ENCODE measurements at regions not wholly inside any gene's neighbourhood (a gene's known extent, or its start where the extent isn't known, plus 50 kb on each side); places are given as distances from the start of the nearest gene placed in this dataset.
A peak's percentile ranks its signal among the peaks of the same experiment; 100 is the strongest.

DNA sequence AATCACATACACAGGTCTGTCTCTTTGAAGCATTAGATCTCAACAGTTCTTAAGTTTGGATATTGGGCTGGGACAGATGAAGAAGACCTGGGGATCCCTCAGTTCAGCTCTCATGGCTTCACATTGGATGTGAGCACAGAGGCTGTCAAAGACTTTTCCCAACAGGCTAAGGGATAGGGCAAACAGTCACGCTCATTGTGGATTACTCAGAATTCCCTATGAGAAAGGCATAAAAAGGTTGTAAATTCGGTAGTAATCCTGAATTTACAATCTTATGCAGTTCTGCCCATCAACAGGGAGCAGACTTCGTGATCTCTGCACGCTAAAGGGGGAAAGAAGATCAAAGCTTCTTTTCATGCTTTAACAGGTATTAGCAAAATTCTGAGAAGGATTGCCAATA is 448.4 kb downstream of the DAD1 start:
- Histone ChIP-seq H3K4me3 (ENCODE audit: low read length) (no peak overlapping the region), H3K9me2 (replicated peaks; ENCODE audit: insufficient read depth, low read length) (no peaks in the 10 kb centered on the region), H3K4me2 (ENCODE audit: low read depth, low read length, poor library complexity, severe bottlenecking) (no peak overlapping the region), H3K9me3 (ENCODE audit: low read length) (no peaks in the 10 kb centered on the region), H4K20me1 (ENCODE audit: insufficient read depth, low read depth, low read length) (no peaks in the 10 kb centered on the region), H2AFZ (ENCODE audit: low read length) (no peak overlapping the region), H3K4me1 (ENCODE audit: low read length) (no peaks in the 10 kb centered on the region), H3K27me3 (ENCODE audit: low read length) (no peaks in the 10 kb centered on the region), H3K79me2 (ENCODE audit: low read length) (no peaks in the 10 kb centered on the region), H3K9ac (ENCODE audit: low read length) (no peak overlapping the region), H3K36me3 (ENCODE audit: insufficient read depth, low read length) (no peaks in the 10 kb centered on the region), H3K27ac (ENCODE audit: low read length) (no peak overlapping the region)
- no peak for DNase-seq

DNA sequence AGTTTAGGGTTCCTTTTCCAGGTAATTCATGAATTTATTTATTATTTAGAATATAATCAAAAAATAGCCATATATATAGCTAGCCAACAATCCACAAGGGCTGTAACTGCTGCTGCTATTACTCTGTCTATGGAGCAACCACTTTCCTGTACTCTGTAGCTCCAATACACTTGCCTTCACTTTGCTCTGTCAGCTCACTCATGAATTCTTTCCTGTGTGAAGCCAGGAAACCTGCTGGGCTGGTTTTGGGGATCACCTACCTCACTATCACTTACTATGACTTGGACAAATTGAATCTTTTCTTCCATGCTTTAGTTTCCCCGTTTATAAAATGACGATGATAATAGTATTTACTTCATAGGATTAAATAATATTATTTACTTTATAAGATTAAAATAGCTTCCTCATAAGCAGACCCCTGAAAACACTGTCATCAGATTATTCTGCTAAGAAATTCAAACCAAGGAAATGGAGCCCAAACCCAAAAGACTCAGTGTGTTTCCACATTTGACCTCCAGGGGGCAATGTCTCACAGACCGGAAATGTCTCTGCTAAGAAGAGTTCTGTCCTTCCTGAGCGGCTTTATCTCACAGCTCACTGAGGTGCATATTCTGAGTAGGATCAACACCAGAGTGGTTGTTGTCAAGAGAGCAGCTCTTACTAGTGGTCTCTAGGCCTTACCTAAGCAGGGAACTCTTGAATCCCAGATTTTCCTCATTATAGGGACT is 457.1 kb downstream of the DAD1 start:
- peaks cover 3% of the 10 kb centered on the region; the same call in 1 of the 2 replicates for H3K9me2 ChIP-seq (replicated peaks; ENCODE audit: insufficient read depth, low read length)
- H3K27me3 ChIP-seq (ENCODE audit: low read length) = no peaks in the 10 kb centered on the region
- peak overlapping the region; percentile 97 for H2AFZ ChIP-seq (ENCODE audit: low read length)
- peak; percentile 89 for DNase-seq
- no peak overlapping the region for H3K4me2 ChIP-seq (ENCODE audit: low read depth, low read length, poor library complexity, severe bottlenecking)
- no peak overlapping the region for H3K27ac ChIP-seq (ENCODE audit: low read length)
- no peak overlapping the region for H3K9ac ChIP-seq (ENCODE audit: low read length)
- H4K20me1 ChIP-seq (ENCODE audit: insufficient read depth, low read depth, low read length) = no peaks in the 10 kb centered on the region
- no peaks in the 10 kb centered on the region for H3K9me3 ChIP-seq (ENCODE audit: low read length)
- H3K36me3 ChIP-seq (ENCODE audit: insufficient read depth, low read length) = no peaks in the 10 kb centered on the region
- no peaks in the 10 kb centered on the region for H3K4me1 ChIP-seq (ENCODE audit: low read length)
- no peak overlapping the region for H3K4me3 ChIP-seq (ENCODE audit: low read length)
- H3K79me2 ChIP-seq (ENCODE audit: low read length) = no peaks in the 10 kb centered on the region

DNA sequence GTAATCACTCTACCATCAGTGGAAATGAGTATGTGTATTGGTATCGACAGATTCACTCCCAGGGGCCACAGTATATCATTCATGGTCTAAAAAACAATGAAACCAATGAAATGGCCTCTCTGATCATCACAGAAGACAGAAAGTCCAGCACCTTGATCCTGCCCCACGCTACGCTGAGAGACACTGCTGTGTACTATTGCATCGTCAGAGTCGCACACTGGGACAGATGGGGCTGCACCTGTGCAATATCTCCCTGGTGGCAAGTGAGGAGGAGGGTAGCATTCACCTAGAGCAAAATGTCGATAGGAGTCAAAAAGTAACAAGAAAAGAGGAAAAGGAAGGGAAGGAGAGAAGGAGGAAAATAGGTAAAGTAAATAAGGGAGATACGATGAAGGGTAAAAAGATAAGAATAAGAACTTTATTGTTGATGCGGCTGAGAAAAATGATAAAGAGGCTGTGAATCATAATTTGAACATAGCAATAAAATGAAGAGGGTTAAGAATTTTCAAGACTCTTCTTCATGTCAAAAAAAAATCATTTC is 450.5 kb upstream of the OR4E1 start:
- H3K9ac ChIP-seq (ENCODE audit: low read length) = no peak overlapping the region
- H3K9me3 ChIP-seq (ENCODE audit: low read length) = no peaks in the 10 kb centered on the region
- H3K4me3 ChIP-seq (ENCODE audit: low read length) = no peak overlapping the region
- DNase-seq = no peak
- H3K4me1 ChIP-seq (ENCODE audit: low read length) = 0 out of 2 replicates have a peak, but pooled peaks cover 3% of the 10 kb centered on the region
- no peaks in the 10 kb centered on the region for H3K36me3 ChIP-seq (ENCODE audit: insufficient read depth, low read length)
- H3K9me2 ChIP-seq (replicated peaks; ENCODE audit: insufficient read depth, low read length) = no peaks in the 10 kb centered on the region
- no peak overlapping the region for H2AFZ ChIP-seq (ENCODE audit: low read length)
- no peaks in the 10 kb centered on the region for H4K20me1 ChIP-seq (ENCODE audit: insufficient read depth, low read depth, low read length)
- H3K27me3 ChIP-seq (ENCODE audit: low read length) = no peaks in the 10 kb centered on the region
- H3K4me2 ChIP-seq (ENCODE audit: low read depth, low read length, poor library complexity, severe bottlenecking) = no peak overlapping the region
- H3K79me2 ChIP-seq (ENCODE audit: low read length) = no peaks in the 10 kb centered on the region
- H3K27ac ChIP-seq (ENCODE audit: low read length) = no peak overlapping the region

DNA sequence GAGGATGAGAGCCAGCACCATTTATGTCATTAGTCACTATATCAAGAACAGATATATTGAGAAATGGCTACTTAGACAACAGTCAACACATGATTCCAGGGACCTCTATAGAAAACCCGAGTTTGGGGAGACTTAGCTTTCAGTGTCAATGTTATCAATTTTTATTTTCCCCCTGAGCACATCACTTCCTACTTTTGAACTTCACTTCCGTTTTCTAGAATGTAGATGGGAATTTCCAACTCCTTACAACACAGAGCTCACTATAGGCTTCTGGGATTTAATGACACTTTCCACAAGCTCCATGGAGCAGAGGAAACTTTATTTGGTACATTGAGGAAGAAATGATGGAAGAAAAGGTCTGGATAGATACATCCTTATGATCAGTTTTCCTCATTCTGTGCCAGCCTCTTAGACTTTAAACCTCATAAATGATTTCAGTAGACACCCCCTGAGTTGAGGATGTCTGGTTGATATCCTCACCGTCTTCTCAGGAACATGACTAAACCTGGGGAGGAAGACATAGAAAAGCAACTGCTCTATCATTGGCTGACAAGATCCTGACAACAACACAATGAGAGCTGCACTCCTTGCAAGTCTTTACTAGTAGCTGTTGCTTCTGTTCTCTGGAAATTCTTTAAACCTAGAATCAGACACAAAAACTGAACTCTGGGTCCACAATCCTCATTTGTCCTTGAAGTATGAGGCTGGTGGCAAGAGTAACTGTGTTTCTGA is 449.4 kb upstream of the OR4E1 start:
- Histone ChIP-seq H2AFZ (ENCODE audit: low read length) (no peak overlapping the region), H3K27me3 (ENCODE audit: low read length) (no peaks in the 10 kb centered on the region), H4K20me1 (ENCODE audit: insufficient read depth, low read depth, low read length) (no peaks in the 10 kb centered on the region), H3K79me2 (ENCODE audit: low read length) (no peaks in the 10 kb centered on the region), H3K27ac (ENCODE audit: low read length) (no peak overlapping the region), H3K9me2 (replicated peaks; ENCODE audit: insufficient read depth, low read length) (no peaks in the 10 kb centered on the region), H3K9ac (ENCODE audit: low read length) (no peak overlapping the region), H3K4me1 (ENCODE audit: low read length) (0 out of 2 replicates have a peak, but pooled peaks cover 3% of the 10 kb centered on the region), H3K9me3 (ENCODE audit: low read length) (no peaks in the 10 kb centered on the region), H3K36me3 (ENCODE audit: insufficient read depth, low read length) (no peaks in the 10 kb centered on the region), H3K4me2 (ENCODE audit: low read depth, low read length, poor library complexity, severe bottlenecking) (no peak overlapping the region), H3K4me3 (ENCODE audit: low read length) (no peak overlapping the region)
- DNase-seq = no peak

DNA sequence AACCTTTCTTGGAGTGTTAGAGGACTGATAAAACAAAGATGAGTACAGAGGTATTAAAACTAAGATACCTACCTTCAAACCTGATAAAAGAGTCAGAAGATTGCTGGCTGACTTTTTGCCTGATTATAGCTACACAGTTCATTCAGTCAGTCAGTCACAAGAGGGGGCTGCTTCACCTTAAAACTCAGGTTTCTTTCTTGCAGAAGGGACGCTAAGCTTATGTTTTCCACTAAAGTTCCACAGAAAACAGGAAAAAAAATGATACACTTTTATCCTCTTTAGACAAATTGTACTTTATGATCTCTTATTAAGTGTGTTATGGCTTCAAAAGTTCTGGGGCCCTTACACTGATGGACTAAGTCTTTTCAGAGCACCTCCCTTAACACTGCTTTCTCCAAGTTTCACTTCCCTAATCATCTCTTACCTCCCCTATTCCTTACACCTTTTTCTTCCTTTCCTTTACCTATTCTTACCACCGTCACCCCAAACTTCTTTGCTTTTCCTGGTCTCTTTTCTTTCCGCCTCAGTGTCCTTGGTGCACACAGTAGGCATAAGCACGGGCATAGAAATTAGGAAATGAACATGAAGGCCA is 448.7 kb upstream of the OR4E1 start:
- 0 out of 2 replicates have a peak, but pooled peaks cover 3% of the 10 kb centered on the region for H3K4me1 ChIP-seq (ENCODE audit: low read length)
- no peaks in the 10 kb centered on the region for H3K79me2 ChIP-seq (ENCODE audit: low read length)
- H3K4me2 ChIP-seq (ENCODE audit: low read depth, low read length, poor library complexity, severe bottlenecking) = no peak overlapping the region
- H3K9me2 ChIP-seq (replicated peaks; ENCODE audit: insufficient read depth, low read length) = no peaks in the 10 kb centered on the region
- H3K36me3 ChIP-seq (ENCODE audit: insufficient read depth, low read length) = no peaks in the 10 kb centered on the region
- no peak overlapping the region for H2AFZ ChIP-seq (ENCODE audit: low read length)
- H3K27me3 ChIP-seq (ENCODE audit: low read length) = no peaks in the 10 kb centered on the region
- H3K9me3 ChIP-seq (ENCODE audit: low read length) = no peaks in the 10 kb centered on the region
- no peak overlapping the region for H3K4me3 ChIP-seq (ENCODE audit: low read length)
- H3K9ac ChIP-seq (ENCODE audit: low read length) = no peak overlapping the region
- DNase-seq = peak; percentile 64
- H3K27ac ChIP-seq (ENCODE audit: low read length) = no peak overlapping the region
- no peaks in the 10 kb centered on the region for H4K20me1 ChIP-seq (ENCODE audit: insufficient read depth, low read depth, low read length)

DNA sequence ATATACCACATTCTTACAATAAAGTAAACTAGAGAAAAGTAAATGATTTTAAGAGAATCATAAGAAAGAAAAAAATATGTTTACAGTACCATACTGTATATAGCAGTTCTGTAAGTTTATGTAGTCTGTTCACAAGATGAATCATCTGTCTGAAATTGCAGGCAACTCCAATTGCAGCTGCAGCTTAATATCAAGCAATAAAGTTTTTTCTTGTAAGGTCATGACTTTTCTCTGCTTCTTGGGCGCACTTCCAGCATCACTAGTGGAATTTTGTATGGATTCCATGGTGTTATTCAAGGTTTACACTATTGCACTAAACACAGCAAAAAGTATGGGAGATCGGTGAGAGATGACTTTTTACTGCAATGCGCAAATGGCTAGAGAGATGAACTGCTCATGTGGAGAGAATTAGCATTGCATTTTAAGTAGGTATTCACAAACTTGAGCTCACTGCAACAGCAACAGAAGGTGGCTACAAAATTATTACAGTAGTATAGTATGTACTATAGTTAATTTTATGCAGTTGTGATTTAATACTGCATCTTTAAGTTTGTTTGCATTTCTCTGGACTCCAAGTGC is 445.4 kb upstream of the OR4E1 start:
- no peak overlapping the region for H2AFZ ChIP-seq (ENCODE audit: low read length)
- H3K4me3 ChIP-seq (ENCODE audit: low read length) = no peak overlapping the region
- H3K27ac ChIP-seq (ENCODE audit: low read length) = no peak overlapping the region
- no peaks in the 10 kb centered on the region for H3K27me3 ChIP-seq (ENCODE audit: low read length)
- no peaks in the 10 kb centered on the region for H3K9me2 ChIP-seq (replicated peaks; ENCODE audit: insufficient read depth, low read length)
- no peak overlapping the region for H3K4me2 ChIP-seq (ENCODE audit: low read depth, low read length, poor library complexity, severe bottlenecking)
- no peaks in the 10 kb centered on the region for H3K36me3 ChIP-seq (ENCODE audit: insufficient read depth, low read length)
- H3K4me1 ChIP-seq (ENCODE audit: low read length) = 0 out of 2 replicates have a peak, but pooled peaks cover 3% of the 10 kb centered on the region
- no peak overlapping the region for H3K9ac ChIP-seq (ENCODE audit: low read length)
- no peak for DNase-seq
- H3K9me3 ChIP-seq (ENCODE audit: low read length) = no peaks in the 10 kb centered on the region
- H3K79me2 ChIP-seq (ENCODE audit: low read length) = no peaks in the 10 kb centered on the region
- H4K20me1 ChIP-seq (ENCODE audit: insufficient read depth, low read depth, low read length) = no peaks in the 10 kb centered on the region

DNA sequence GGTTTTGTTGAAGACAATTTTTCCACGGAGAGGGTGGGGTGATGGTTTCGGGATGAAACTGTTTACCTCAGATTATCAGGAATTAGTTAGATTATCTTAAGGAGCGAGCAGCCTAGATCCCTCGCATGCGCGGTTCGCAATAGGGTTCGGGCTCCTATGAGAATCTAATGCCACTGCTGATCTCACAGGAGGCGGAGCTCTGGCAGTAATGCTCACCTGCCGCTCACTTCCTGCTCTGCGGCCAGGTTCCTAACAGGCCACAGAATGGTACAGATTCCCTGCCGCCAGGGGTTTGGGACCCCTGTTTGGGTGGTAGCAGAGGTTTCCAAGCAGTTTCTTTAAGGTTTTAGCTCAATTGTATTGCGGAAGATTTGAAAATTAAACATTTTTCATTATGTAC is 439.8 kb upstream of the OR4E1 start:
- no peak overlapping the region for H3K27ac ChIP-seq (ENCODE audit: low read length)
- H3K9ac ChIP-seq (ENCODE audit: low read length) = no peak overlapping the region
- no peaks in the 10 kb centered on the region for H4K20me1 ChIP-seq (ENCODE audit: insufficient read depth, low read depth, low read length)
- no peaks in the 10 kb centered on the region for H3K79me2 ChIP-seq (ENCODE audit: low read length)
- H3K9me3 ChIP-seq (ENCODE audit: low read length) = no peaks in the 10 kb centered on the region
- no peaks in the 10 kb centered on the region for H3K4me1 ChIP-seq (ENCODE audit: low read length)
- H3K36me3 ChIP-seq (ENCODE audit: insufficient read depth, low read length) = no peaks in the 10 kb centered on the region
- no peak for DNase-seq
- H2AFZ ChIP-seq (ENCODE audit: low read length) = no peak overlapping the region
- H3K27me3 ChIP-seq (ENCODE audit: low read length) = no peaks in the 10 kb centered on the region
- H3K9me2 ChIP-seq (replicated peaks; ENCODE audit: insufficient read depth, low read length) = no peaks in the 10 kb centered on the region
- H3K4me3 ChIP-seq (ENCODE audit: low read length) = no peak overlapping the region
- no peak overlapping the region for H3K4me2 ChIP-seq (ENCODE audit: low read depth, low read length, poor library complexity, severe bottlenecking)

DNA sequence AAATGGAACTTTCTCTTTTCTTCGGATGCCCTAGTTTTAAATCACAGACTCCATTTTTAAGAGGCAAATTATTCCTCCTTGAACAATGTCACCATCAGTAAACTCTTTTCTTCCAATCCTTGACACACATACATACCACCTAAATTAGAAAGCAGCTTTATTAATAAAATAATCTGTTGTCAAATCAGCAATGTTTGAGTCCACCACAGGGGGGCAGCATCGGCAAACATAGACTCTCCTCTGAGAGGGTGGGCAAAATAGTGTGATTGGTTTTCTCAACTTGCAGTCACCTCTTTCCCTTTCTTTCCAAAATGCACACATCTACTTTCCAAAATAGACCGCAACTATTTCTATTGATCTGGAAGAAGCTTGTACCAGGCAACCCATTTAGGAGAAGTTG is 438.4 kb upstream of the OR4E1 start:
- H4K20me1 ChIP-seq (ENCODE audit: insufficient read depth, low read depth, low read length) = no peaks in the 10 kb centered on the region
- H3K27me3 ChIP-seq (ENCODE audit: low read length) = no peaks in the 10 kb centered on the region
- H3K36me3 ChIP-seq (ENCODE audit: insufficient read depth, low read length) = no peaks in the 10 kb centered on the region
- no peak overlapping the region for H2AFZ ChIP-seq (ENCODE audit: low read length)
- peak; percentile 80 for DNase-seq
- no peaks in the 10 kb centered on the region for H3K4me1 ChIP-seq (ENCODE audit: low read length)
- no peak overlapping the region for H3K4me3 ChIP-seq (ENCODE audit: low read length)
- H3K9me2 ChIP-seq (replicated peaks; ENCODE audit: insufficient read depth, low read length) = no peaks in the 10 kb centered on the region
- H3K9ac ChIP-seq (ENCODE audit: low read length) = no peak overlapping the region
- H3K9me3 ChIP-seq (ENCODE audit: low read length) = no peaks in the 10 kb centered on the region
- no peaks in the 10 kb centered on the region for H3K79me2 ChIP-seq (ENCODE audit: low read length)
- H3K4me2 ChIP-seq (ENCODE audit: low read depth, low read length, poor library complexity, severe bottlenecking) = no peak overlapping the region
- H3K27ac ChIP-seq (ENCODE audit: low read length) = no peak overlapping the region

Measured in Karpas-422 (cell line).